Choroid plexus epithelial cell (primary cell): ENCODE measurements at regions not wholly inside any gene's neighbourhood (a gene's known extent, or its start where the extent isn't known, plus 50 kb on each side); places are given as distances from the start of the nearest gene placed in this dataset.

Experiments
- DNase-seq: peaks from one replicate; pipeline ENCODE4 v3.0.0-alpha.2; 2010; ENCODE audit warnings: low read depth
- H3K4me3 ChIP-seq: 2 replicates; pipeline ENCODE4 v1.5.1; 2011; ENCODE audit warnings: low read depth, mild to moderate bottlenecking, control low read depth, low read length, moderate library complexity
- CTCF ChIP-seq: conservative IDR thresholded peaks from 2 replicates; pipeline ENCODE4 v1.5.1; 2011; ENCODE audit warnings: low read depth, mild to moderate bottlenecking, control low read depth, inconsistent platforms, low read length, moderate library complexity

GRCh38 chr5:53206562-53206961 is 97.0 kb upstream of the MOCS2 start:
- H3K4me3 ChIP-seq: no peak overlapping the region
- TF ChIP-seq CTCF: no peak
- DNase-seq: no peak

- no peak for TF ChIP-seq CTCF
- H3K4me3 ChIP-seq: no peak overlapping the region
- DNase-seq: peak; percentile 53
Observed at GRCh38 chr5:53211799-53212198, 102.2 kb upstream of the MOCS2 start.

GRCh38 chr5:53219174-53219573 is 109.6 kb upstream of the MOCS2 start:
- no peak for TF ChIP-seq CTCF
- no peak for DNase-seq
- H3K4me3 ChIP-seq: no peak overlapping the region

DNA sequence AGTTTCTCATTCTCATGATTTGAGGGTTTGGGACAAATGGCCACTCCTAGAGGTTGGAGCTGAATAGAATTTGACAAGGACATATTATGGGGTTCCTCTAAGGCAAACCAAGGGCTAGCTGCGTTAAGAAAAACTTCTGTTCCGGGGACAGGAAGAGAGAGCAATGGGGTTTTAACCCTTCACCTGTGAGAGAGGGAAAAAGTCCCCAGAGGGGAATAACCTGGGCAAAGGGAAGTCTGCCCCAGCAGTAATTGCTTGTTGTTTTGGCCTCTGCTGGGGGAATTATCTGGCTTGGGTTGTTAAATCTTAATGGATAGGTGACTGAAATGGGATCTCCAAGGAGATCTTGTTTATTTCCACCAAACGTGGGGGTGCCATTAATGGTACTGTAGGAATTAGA is 110.1 kb upstream of the MOCS2 start:
- no peak for DNase-seq
- TF ChIP-seq CTCF: no peak
- no peak overlapping the region for H3K4me3 ChIP-seq

- DNase-seq: peak; percentile 9
Observed at GRCh38 chr5:53233645-53234405, 124.3 kb upstream of the MOCS2 start.

GRCh38 chr5:53236683-53237082 is 127.1 kb upstream of the MOCS2 start:
- DNase-seq: no peak
- no peak overlapping the region for H3K4me3 ChIP-seq
- TF ChIP-seq CTCF: no peak

More at GRCh38 chr5:53233645-53234405, 124.3 kb upstream of the MOCS2 start:
- H3K4me3 ChIP-seq: no peak overlapping the region
- TF ChIP-seq CTCF: no peak

DNA sequence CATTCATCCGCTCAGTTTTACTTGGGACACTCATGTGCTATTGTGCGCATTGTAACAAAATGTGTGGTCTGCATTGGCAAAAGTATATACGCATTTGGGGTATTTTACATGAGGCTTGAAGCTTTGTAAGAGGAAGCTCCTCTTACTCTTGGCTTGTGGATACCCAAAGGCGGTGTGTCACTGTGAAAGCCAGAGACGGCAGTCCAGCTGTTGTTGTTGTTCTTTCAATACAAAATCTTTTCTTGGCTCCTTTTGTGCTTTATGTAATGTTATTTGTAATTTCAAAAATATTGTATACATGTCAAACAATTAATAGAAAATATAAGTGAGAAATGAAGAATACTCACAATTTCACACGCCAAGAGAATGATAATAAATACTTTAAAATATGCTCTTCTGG is 128.3 kb upstream of the MOCS2 start:
- no peak overlapping the region for H3K4me3 ChIP-seq
- no peak for TF ChIP-seq CTCF
- DNase-seq: no peak
